ENCODE measurements at regions not wholly inside any gene's neighbourhood (a gene's known extent, or its start where the extent isn't known, plus 50 kb on each side); places are given as distances from the start of the nearest gene placed in this dataset.

- H3K27me3 ChIP-seq (ENCODE audit: insufficient read depth, low read length, poor library complexity): no peaks in the 10 kb centered on the region
- H4K5ac ChIP-seq (ENCODE audit: low read length): no peak overlapping the region
- no peak overlapping the region for H2BK5ac ChIP-seq (ENCODE audit: low read length)
- no peak for DNase-seq
- WGBS (ENCODE audit: extremely low coverage, insufficient coverage, low lambda C conversion rate): no CpG with 5 or more reads among the region's 2 CpGs
- no peaks in the 10 kb centered on the region for H3K36me3 ChIP-seq (ENCODE audit: control insufficient read depth, insufficient read depth, low read length)
- H3K18ac ChIP-seq (ENCODE audit: low read length): no peak overlapping the region
- no peak overlapping the region for H3K4me3 ChIP-seq (ENCODE audit: low read length)
- H3K9ac ChIP-seq (ENCODE audit: low read length): no peak overlapping the region
- no peaks in the 10 kb centered on the region for H3K4me1 ChIP-seq (ENCODE audit: control insufficient read depth, low read depth, low read length)
- no peak overlapping the region for H2BK15ac ChIP-seq (replicated peaks; ENCODE audit: low read depth)
- H2AK5ac ChIP-seq (ENCODE audit: low read length): no peak overlapping the region
- H3K4me2 ChIP-seq (ENCODE audit: low read length): no peak overlapping the region
- H2BK120ac ChIP-seq (ENCODE audit: low read depth, low read length): no peak overlapping the region
- no peaks in the 10 kb centered on the region for H3K79me1 ChIP-seq (ENCODE audit: low read length)
- no peak overlapping the region for H4K8ac ChIP-seq (ENCODE audit: low read depth, low read length)
- no peak overlapping the region for H3K23ac ChIP-seq (ENCODE audit: low read length)
- H3K27ac ChIP-seq (ENCODE audit: low read depth, low read length): no peak overlapping the region
- H3K4ac ChIP-seq (ENCODE audit: low read depth, low read length): no peak overlapping the region
- no peaks in the 10 kb centered on the region for H3K79me2 ChIP-seq (ENCODE audit: control insufficient read depth, insufficient read depth, low read length)
- H3K56ac ChIP-seq (ENCODE audit: low read length): no peak overlapping the region
Measured at GRCh38 chr5:40270274-40270845, 409.4 kb upstream of the PTGER4 start.

- no peaks in the 10 kb centered on the region for H3K4me1 ChIP-seq (ENCODE audit: control insufficient read depth, low read depth, low read length)
- H4K5ac ChIP-seq (ENCODE audit: low read length): no peak overlapping the region
- no peak overlapping the region for H2BK15ac ChIP-seq (replicated peaks; ENCODE audit: low read depth)
- no peak overlapping the region for H3K27ac ChIP-seq (ENCODE audit: low read depth, low read length)
- H3K27me3 ChIP-seq (ENCODE audit: insufficient read depth, low read length, poor library complexity): no peaks in the 10 kb centered on the region
- no peaks in the 10 kb centered on the region for H3K79me2 ChIP-seq (ENCODE audit: control insufficient read depth, insufficient read depth, low read length)
- H3K9ac ChIP-seq (ENCODE audit: low read length): no peak overlapping the region
- no peak for DNase-seq
- no peak overlapping the region for H2BK5ac ChIP-seq (ENCODE audit: low read length)
- H3K56ac ChIP-seq (ENCODE audit: low read length): no peak overlapping the region
- H3K4me2 ChIP-seq (ENCODE audit: low read length): no peak overlapping the region
- no peak overlapping the region for H2AK5ac ChIP-seq (ENCODE audit: low read length)
- H3K36me3 ChIP-seq (ENCODE audit: control insufficient read depth, insufficient read depth, low read length): no peaks in the 10 kb centered on the region
- H3K79me1 ChIP-seq (ENCODE audit: low read length): no peaks in the 10 kb centered on the region
- H3K4ac ChIP-seq (ENCODE audit: low read depth, low read length): no peak overlapping the region
- no peak overlapping the region for H4K8ac ChIP-seq (ENCODE audit: low read depth, low read length)
- no peak overlapping the region for H3K23ac ChIP-seq (ENCODE audit: low read length)
- H3K18ac ChIP-seq (ENCODE audit: low read length): no peak overlapping the region
- no peak overlapping the region for H2BK120ac ChIP-seq (ENCODE audit: low read depth, low read length)
- no peak overlapping the region for H3K4me3 ChIP-seq (ENCODE audit: low read length)
- WGBS (ENCODE audit: extremely low coverage, insufficient coverage, low lambda C conversion rate): no CpG with 5 or more reads among the region's 1 CpG
Measured at GRCh38 chr5:40268088-40268487, 411.6 kb upstream of the PTGER4 start.

- Histone ChIP-seq H3K27ac (ENCODE audit: low read depth, low read length) (no peak overlapping the region), H2BK120ac (ENCODE audit: low read depth, low read length) (no peak overlapping the region), H3K79me2 (ENCODE audit: control insufficient read depth, insufficient read depth, low read length) (no peaks in the 10 kb centered on the region), H2BK5ac (ENCODE audit: low read length) (no peak overlapping the region), H3K9ac (ENCODE audit: low read length) (no peak overlapping the region), H3K4me1 (ENCODE audit: control insufficient read depth, low read depth, low read length) (no peaks in the 10 kb centered on the region), H2AK5ac (ENCODE audit: low read length) (no peak overlapping the region), H4K5ac (ENCODE audit: low read length) (no peak overlapping the region), H3K56ac (ENCODE audit: low read length) (no peak overlapping the region), H3K23ac (ENCODE audit: low read length) (no peak overlapping the region), H3K36me3 (ENCODE audit: control insufficient read depth, insufficient read depth, low read length) (no peaks in the 10 kb centered on the region), H2BK15ac (replicated peaks; ENCODE audit: low read depth) (no peak overlapping the region), H3K18ac (ENCODE audit: low read length) (no peak overlapping the region), H3K4me3 (ENCODE audit: low read length) (no peak overlapping the region), H3K79me1 (ENCODE audit: low read length) (no peaks in the 10 kb centered on the region), H3K27me3 (ENCODE audit: insufficient read depth, low read length, poor library complexity) (no peaks in the 10 kb centered on the region), H3K4ac (ENCODE audit: low read depth, low read length) (no peak overlapping the region), H4K8ac (ENCODE audit: low read depth, low read length) (no peak overlapping the region), H3K4me2 (ENCODE audit: low read length) (no peak overlapping the region)
- no peak for DNase-seq
- WGBS (ENCODE audit: extremely low coverage, insufficient coverage, low lambda C conversion rate): no CpG with 5 or more reads among the region's 2 CpGs
Measured at GRCh38 chr5:40266952-40267351, 412.8 kb upstream of the PTGER4 start.

GRCh38 chr5:40261984-40262383 lies 417.7 kb upstream of the PTGER4 start:
- Histone ChIP-seq H3K27ac (ENCODE audit: low read depth, low read length) (no peak overlapping the region), H3K23ac (ENCODE audit: low read length) (no peak overlapping the region), H3K9ac (ENCODE audit: low read length) (no peak overlapping the region), H3K79me2 (ENCODE audit: control insufficient read depth, insufficient read depth, low read length) (no peaks in the 10 kb centered on the region), H3K4ac (ENCODE audit: low read depth, low read length) (no peak overlapping the region), H3K4me1 (ENCODE audit: control insufficient read depth, low read depth, low read length) (no peaks in the 10 kb centered on the region), H3K18ac (ENCODE audit: low read length) (no peak overlapping the region), H3K4me2 (ENCODE audit: low read length) (no peak overlapping the region), H4K5ac (ENCODE audit: low read length) (no peak overlapping the region), H3K79me1 (ENCODE audit: low read length) (no peaks in the 10 kb centered on the region), H3K56ac (ENCODE audit: low read length) (no peak overlapping the region), H3K27me3 (ENCODE audit: insufficient read depth, low read length, poor library complexity) (no peaks in the 10 kb centered on the region), H2AK5ac (ENCODE audit: low read length) (no peak overlapping the region), H4K8ac (ENCODE audit: low read depth, low read length) (no peak overlapping the region), H2BK5ac (ENCODE audit: low read length) (no peak overlapping the region), H2BK120ac (ENCODE audit: low read depth, low read length) (no peak overlapping the region), H3K36me3 (ENCODE audit: control insufficient read depth, insufficient read depth, low read length) (no peaks in the 10 kb centered on the region), H2BK15ac (replicated peaks; ENCODE audit: low read depth) (no peak overlapping the region), H3K4me3 (ENCODE audit: low read length) (no peak overlapping the region)
- DNase-seq: no peak
- no CpG with 5 or more reads among the region's 1 CpG for WGBS (ENCODE audit: extremely low coverage, insufficient coverage, low lambda C conversion rate)

DNA sequence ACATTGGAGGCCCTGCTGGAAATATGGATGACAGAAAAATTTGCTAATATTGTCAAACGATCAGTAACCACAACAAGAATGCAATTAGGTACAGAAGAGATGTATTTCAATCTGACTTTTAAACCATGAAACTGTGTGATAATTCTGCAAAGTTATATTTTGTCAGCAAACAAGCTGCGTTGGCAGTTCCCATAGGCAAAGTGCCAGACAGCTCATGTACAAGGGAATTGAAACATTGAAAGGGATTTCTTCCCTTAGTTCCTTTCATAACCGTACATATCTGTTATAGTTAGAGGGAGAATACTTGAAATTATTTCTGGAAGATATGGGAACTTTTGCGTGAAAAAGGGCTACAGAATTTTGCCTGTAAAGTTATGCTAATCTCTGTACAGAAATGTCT lies 419.4 kb upstream of the PTGER4 start:
- no peak overlapping the region for H3K23ac ChIP-seq (ENCODE audit: low read length)
- H3K9ac ChIP-seq (ENCODE audit: low read length): no peak overlapping the region
- H2BK5ac ChIP-seq (ENCODE audit: low read length): no peak overlapping the region
- H3K4me2 ChIP-seq (ENCODE audit: low read length): no peak overlapping the region
- no peak overlapping the region for H3K4ac ChIP-seq (ENCODE audit: low read depth, low read length)
- H3K79me1 ChIP-seq (ENCODE audit: low read length): no peaks in the 10 kb centered on the region
- H3K36me3 ChIP-seq (ENCODE audit: control insufficient read depth, insufficient read depth, low read length): no peaks in the 10 kb centered on the region
- H3K56ac ChIP-seq (ENCODE audit: low read length): no peak overlapping the region
- no peaks in the 10 kb centered on the region for H3K79me2 ChIP-seq (ENCODE audit: control insufficient read depth, insufficient read depth, low read length)
- no CpG with 5 or more reads among the region's 4 CpGs for WGBS (ENCODE audit: extremely low coverage, insufficient coverage, low lambda C conversion rate)
- H4K8ac ChIP-seq (ENCODE audit: low read depth, low read length): no peak overlapping the region
- no peak for DNase-seq
- no peak overlapping the region for H2BK120ac ChIP-seq (ENCODE audit: low read depth, low read length)
- H3K27me3 ChIP-seq (ENCODE audit: insufficient read depth, low read length, poor library complexity): no peaks in the 10 kb centered on the region
- H3K27ac ChIP-seq (ENCODE audit: low read depth, low read length): no peak overlapping the region
- no peak overlapping the region for H2BK15ac ChIP-seq (replicated peaks; ENCODE audit: low read depth)
- no peak overlapping the region for H2AK5ac ChIP-seq (ENCODE audit: low read length)
- no peak overlapping the region for H4K5ac ChIP-seq (ENCODE audit: low read length)
- no peak overlapping the region for H3K18ac ChIP-seq (ENCODE audit: low read length)
- no peak overlapping the region for H3K4me3 ChIP-seq (ENCODE audit: low read length)
- H3K4me1 ChIP-seq (ENCODE audit: control insufficient read depth, low read depth, low read length): no peaks in the 10 kb centered on the region

- Histone ChIP-seq H3K79me2 (ENCODE audit: control insufficient read depth, insufficient read depth, low read length) (no peaks in the 10 kb centered on the region), H3K23ac (ENCODE audit: low read length) (no peak overlapping the region), H2AK5ac (ENCODE audit: low read length) (no peak overlapping the region), H3K4ac (ENCODE audit: low read depth, low read length) (no peak overlapping the region), H3K79me1 (ENCODE audit: low read length) (no peaks in the 10 kb centered on the region), H2BK5ac (ENCODE audit: low read length) (no peak overlapping the region), H3K4me3 (ENCODE audit: low read length) (no peak overlapping the region), H3K27me3 (ENCODE audit: insufficient read depth, low read length, poor library complexity) (no peaks in the 10 kb centered on the region), H3K56ac (ENCODE audit: low read length) (no peak overlapping the region), H4K8ac (ENCODE audit: low read depth, low read length) (no peak overlapping the region), H3K4me2 (ENCODE audit: low read length) (no peak overlapping the region), H2BK15ac (replicated peaks; ENCODE audit: low read depth) (no peak overlapping the region), H3K27ac (ENCODE audit: low read depth, low read length) (no peak overlapping the region), H3K4me1 (ENCODE audit: control insufficient read depth, low read depth, low read length) (no peaks in the 10 kb centered on the region), H4K5ac (ENCODE audit: low read length) (no peak overlapping the region), H3K18ac (ENCODE audit: low read length) (no peak overlapping the region), H3K36me3 (ENCODE audit: control insufficient read depth, insufficient read depth, low read length) (no peaks in the 10 kb centered on the region), H3K9ac (ENCODE audit: low read length) (no peak overlapping the region), H2BK120ac (ENCODE audit: low read depth, low read length) (no peak overlapping the region)
- DNase-seq: peak; percentile 8
- no CpG with 5 or more reads among the region's 1 CpG for WGBS (ENCODE audit: extremely low coverage, insufficient coverage, low lambda C conversion rate)
Measured at GRCh38 chr5:40258222-40258621, 421.5 kb upstream of the PTGER4 start.
